GM21447 (cell line): ENCODE measurements at regions not wholly inside any gene's neighbourhood (a gene's known extent, or its start where the extent isn't known, plus 50 kb on each side); places are given as distances from the start of the nearest gene placed in this dataset.

ENCODE experiments used
- ATAC-seq: cut with Tn5 transposase; IDR thresholded peaks from one replicate; pipeline ENCODE4 v1.9.1; 2021; ENCODE audit not compliant: unreplicated experiment

- ATAC-seq = no peak
Measured at GRCh38 chr12:111180426-111181142, 188.3 kb downstream of the PHETA1 start.

GRCh38 chr12:111178181-111179081 is 190.5 kb downstream of the PHETA1 start:
- no peak for ATAC-seq

GRCh38 chr12:111175396-111176094 is 193.3 kb downstream of the PHETA1 start:
- no peak for ATAC-seq

- ATAC-seq = no peak
Measured at GRCh38 chr12:111174961-111175345, 193.9 kb downstream of the PHETA1 start.

GRCh38 chr12:111174251-111174960 is 194.5 kb downstream of the PHETA1 start:
- ATAC-seq = no peak

- no peak for ATAC-seq
Measured at GRCh38 chr12:111173836-111174235, 195.1 kb downstream of the PHETA1 start.

- no peak for ATAC-seq
Measured at GRCh38 chr12:111173391-111173790, 195.5 kb downstream of the PHETA1 start.

- no peak for ATAC-seq
Measured at GRCh38 chr12:111172786-111173185, 196.1 kb downstream of the PHETA1 start.

GRCh38 chr12:111171832-111172231 is 197.1 kb downstream of the PHETA1 start:
- no peak for ATAC-seq

- no peak for ATAC-seq
Measured at GRCh38 chr12:111171345-111171744, 197.6 kb downstream of the PHETA1 start.

- ATAC-seq = no peak
Measured at GRCh38 chr12:111170543-111170942, 198.4 kb downstream of the PHETA1 start.

- ATAC-seq = no peak
Measured at GRCh38 chr12:111169456-111169855, 199.4 kb downstream of the PHETA1 start.

- ATAC-seq = no peak
Measured at GRCh38 chr12:111169032-111169431, 199.9 kb downstream of the PHETA1 start.

- ATAC-seq = no peak
Measured at GRCh38 chr12:111168009-111168900, 200.6 kb downstream of the PHETA1 start.

- ATAC-seq = no peak
Measured at GRCh38 chr12:111166779-111167540, 201.9 kb downstream of the PHETA1 start.

GRCh38 chr12:111164833-111165525 is 203.9 kb downstream of the PHETA1 start:
- ATAC-seq = no peak

- ATAC-seq = no peak
Measured at GRCh38 chr12:111163422-111163821, 205.5 kb downstream of the PHETA1 start.

- no peak for ATAC-seq
Measured at GRCh38 chr12:111161898-111162297, 207.0 kb downstream of the PHETA1 start.
